H1 (cell line): ENCODE measurements at regions not wholly inside any gene's neighbourhood (a gene's known extent, or its start where the extent isn't known, plus 50 kb on each side); places are given as distances from the start of the nearest gene placed in this dataset.

Experiments
- KDM1A ChIP-seq: fragments of 200-600, 300-600 bp; sonication (generic); IDR thresholded peaks from 2 replicates; pipeline ENCODE4 v1.7.1; 2016; ENCODE audit warnings: mild to moderate bottlenecking, low read length, borderline replicate concordance
- TAF1 ChIP-seq: IDR thresholded peaks from 2 replicates; pipeline ENCODE4 v1.6.1; 2011; ENCODE audit warnings: mild to moderate bottlenecking, low read depth, low read length

DNA sequence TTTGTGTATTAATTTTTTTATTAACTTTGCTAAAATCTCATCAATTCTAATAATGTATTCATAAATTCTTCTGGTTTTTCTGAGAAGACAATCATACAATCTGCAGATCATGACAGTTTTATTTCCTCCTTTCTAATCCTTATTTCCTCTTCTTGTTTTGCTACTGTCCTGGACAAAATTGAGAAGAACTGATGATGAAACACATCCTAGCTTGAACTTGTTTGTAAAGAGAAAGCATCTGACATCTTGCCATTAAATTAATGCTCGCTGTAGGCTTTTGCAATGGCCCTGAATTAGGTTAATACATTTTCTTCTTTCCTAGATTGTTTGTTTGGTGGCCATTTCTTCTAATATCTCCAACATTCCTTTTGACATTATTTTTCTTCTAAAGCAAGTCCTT lies 110.9 kb upstream of the TPM1 start (continued):
- no peak for TF ChIP-seq TAF1
- no peak for TF ChIP-seq KDM1A
